SU-DHL-6 (cell line): ENCODE measurements at regions not wholly inside any gene's neighbourhood (a gene's known extent, or its start where the extent isn't known, plus 50 kb on each side); places are given as distances from the start of the nearest gene placed in this dataset.

Experiments used
- EZH2phosphoT487 ChIP-seq: fragments of 200-600 bp; sonication (generic), shearing (Covaris generic); conservative IDR thresholded peaks from 2 replicates; pipeline ENCODE4 v1.6.1; 2018; ENCODE audit warnings: mild to moderate bottlenecking, antibody characterized with exemption, low read length, moderate library complexity, mixed read lengths
- TF ChIP-seq, protein P1 (sequence below): fragments of 200-600 bp; sonication (generic); IDR thresholded peaks from one replicate; pipeline ENCODE4 v1.5.1; 2017; ENCODE audit warnings: antibody characterized with exemption, mild to moderate bottlenecking, low read length, moderate library complexity; ENCODE audit not compliant: insufficient read depth, poor library complexity, severe bottlenecking

DNA sequence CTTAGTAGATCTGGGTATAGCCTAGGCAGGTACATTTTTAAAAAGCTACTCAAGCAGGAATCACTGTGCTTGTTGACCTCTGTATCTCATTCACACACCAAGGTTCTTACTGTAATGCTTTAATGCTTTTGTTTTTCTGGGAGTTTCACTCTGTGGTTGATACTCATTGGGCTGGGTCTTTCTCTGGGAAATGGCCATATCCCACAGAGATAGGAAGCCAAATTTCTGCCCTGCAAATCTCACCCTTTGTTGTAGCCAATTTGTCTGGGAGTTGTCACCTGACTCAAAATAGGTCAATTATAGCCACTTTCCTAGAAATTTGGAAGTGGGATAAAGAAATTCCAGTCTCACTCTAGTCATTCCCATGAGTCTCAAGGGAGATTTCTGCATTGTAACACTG is 195.8 kb upstream of the BDNF start:
- TF ChIP-seq EZH2phosphoT487: no peak
- TF ChIP-seq, protein P1, sequence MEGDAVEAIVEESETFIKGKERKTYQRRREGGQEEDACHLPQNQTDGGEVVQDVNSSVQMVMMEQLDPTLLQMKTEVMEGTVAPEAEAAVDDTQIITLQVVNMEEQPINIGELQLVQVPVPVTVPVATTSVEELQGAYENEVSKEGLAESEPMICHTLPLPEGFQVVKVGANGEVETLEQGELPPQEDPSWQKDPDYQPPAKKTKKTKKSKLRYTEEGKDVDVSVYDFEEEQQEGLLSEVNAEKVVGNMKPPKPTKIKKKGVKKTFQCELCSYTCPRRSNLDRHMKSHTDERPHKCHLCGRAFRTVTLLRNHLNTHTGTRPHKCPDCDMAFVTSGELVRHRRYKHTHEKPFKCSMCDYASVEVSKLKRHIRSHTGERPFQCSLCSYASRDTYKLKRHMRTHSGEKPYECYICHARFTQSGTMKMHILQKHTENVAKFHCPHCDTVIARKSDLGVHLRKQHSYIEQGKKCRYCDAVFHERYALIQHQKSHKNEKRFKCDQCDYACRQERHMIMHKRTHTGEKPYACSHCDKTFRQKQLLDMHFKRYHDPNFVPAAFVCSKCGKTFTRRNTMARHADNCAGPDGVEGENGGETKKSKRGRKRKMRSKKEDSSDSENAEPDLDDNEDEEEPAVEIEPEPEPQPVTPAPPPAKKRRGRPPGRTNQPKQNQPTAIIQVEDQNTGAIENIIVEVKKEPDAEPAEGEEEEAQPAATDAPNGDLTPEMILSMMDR: no peak
